ENCODE measurements at regions not wholly inside any gene's neighbourhood (a gene's known extent, or its start where the extent isn't known, plus 50 kb on each side); places are given as distances from the start of the nearest gene placed in this dataset.
A peak's percentile ranks its signal among the peaks of the same experiment; 100 is the strongest.
"Not testable (repeated sequence)": the region's sequence is repeated elsewhere in the genome, so short reads cannot be mapped to it uniquely, and the experiment has no call there.

DNA sequence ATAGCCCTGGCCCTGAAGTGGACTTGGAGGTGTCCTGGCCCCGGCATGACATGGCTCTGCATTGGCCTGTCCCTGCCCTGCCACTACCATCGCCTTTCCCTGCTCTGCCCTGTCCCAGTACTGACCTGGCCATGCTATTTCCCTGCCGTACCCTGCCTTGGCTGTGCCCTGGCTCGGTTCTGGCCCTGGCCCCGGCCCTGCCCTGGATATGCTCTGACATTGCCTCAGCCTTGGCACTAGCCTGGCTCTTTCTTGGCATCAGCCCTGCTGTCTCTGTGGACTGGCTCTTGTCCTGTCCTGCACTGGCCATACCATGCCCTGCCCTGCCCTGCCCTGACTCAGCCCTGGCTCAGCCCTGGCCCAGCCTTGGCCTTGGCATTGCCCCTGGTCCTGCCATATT, 252.2 kb downstream of the TP53TG3F start:
- H3K36me3 ChIP-seq; ATAC-seq; intact Hi-C loops (cut with DNase I); H3K9me3 ChIP-seq; H3K4me1 ChIP-seq; H3K27me3 ChIP-seq; H3K27ac ChIP-seq; H3K4me3 ChIP-seq: not testable (repeated sequence)
- 31 to 68% (median 42%) methylated on average over 3 to 5 of the region's 5 CpGs for WGBS, 4 donors
- peak in 3 of 5 donors; percentile 61 to 70 (median 63) for DNase-seq

- H3K4me3 ChIP-seq; H3K27me3 ChIP-seq; H3K27ac ChIP-seq; H3K4me1 ChIP-seq; intact Hi-C loops (cut with DNase I); ATAC-seq; H3K9me3 ChIP-seq; H3K36me3 ChIP-seq: not testable (repeated sequence)
- DNase-seq = peak in 1 of 5 donors; percentile 32
- WGBS, 4 donors = 25 to 62% (median 40%) methylated on average over 1 to 2 of the region's 2 CpGs
Measured at GRCh38 chr16:33712308-33712707, 252.9 kb downstream of the TP53TG3F start.

GRCh38 chr16:33712851-33713709, 253.7 kb downstream of the TP53TG3F start:
- H3K9me3 ChIP-seq; intact Hi-C loops (cut with DNase I); H3K27me3 ChIP-seq; H3K4me3 ChIP-seq; H3K36me3 ChIP-seq; H3K27ac ChIP-seq; ATAC-seq; H3K4me1 ChIP-seq: not testable (repeated sequence)
- WGBS, 4 donors = 70 to 84% (median 76%) methylated on average over 4 to 5 of the region's 5 CpGs
- peak in 1 of 5 donors; percentile 48 for DNase-seq

- H3K9me3 ChIP-seq, H3K36me3 ChIP-seq, H3K27me3 ChIP-seq: not testable (repeated sequence)
Measured at GRCh38 chr16:33713710-33714538, 254.5 kb downstream of the TP53TG3F start.

DNA sequence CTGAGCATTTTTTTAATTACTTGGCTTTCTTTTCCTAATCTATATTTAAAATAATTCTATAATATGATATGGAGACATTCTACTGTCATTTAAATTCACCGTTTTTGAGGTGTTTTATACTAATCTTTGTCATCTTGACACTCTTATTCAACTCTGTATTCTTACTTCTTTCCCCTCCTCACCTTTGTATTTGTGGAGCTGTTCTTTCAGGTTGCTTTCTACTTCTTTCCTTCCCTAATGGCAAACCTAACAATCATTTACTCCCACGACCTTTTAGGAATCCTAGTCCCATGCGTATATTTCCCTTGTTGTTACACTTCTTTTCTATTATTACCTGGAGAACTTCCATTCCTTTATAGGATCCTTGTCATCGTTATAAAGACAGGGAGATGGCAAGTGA, 271.8 kb downstream of the TP53TG3F start:
- H3K9me3 ChIP-seq; H3K4me3 ChIP-seq; H3K36me3 ChIP-seq; intact Hi-C loops (cut with DNase I); H3K4me1 ChIP-seq; H3K27me3 ChIP-seq; H3K27ac ChIP-seq; ATAC-seq; DNase-seq: not testable (repeated sequence)
- 21 to 35% (median 28%) methylated on average over 3 of the region's 4 CpGs for WGBS, 4 donors

More at GRCh38 chr16:33713710-33714538, 254.5 kb downstream of the TP53TG3F start:
- H3K27ac ChIP-seq; intact Hi-C loops (cut with DNase I); H3K4me1 ChIP-seq; ATAC-seq; H3K4me3 ChIP-seq: not testable (repeated sequence)
- peak in 1 of 5 donors; percentile 36 for DNase-seq
- WGBS, 4 donors = 75 to 98% (median 83%) methylated on average over 3 to 6 of the region's 6 CpGs

- H3K27me3 ChIP-seq; H3K27ac ChIP-seq; DNase-seq; H3K4me3 ChIP-seq; intact Hi-C loops (cut with DNase I); ATAC-seq; H3K36me3 ChIP-seq; H3K9me3 ChIP-seq; H3K4me1 ChIP-seq: not testable (repeated sequence)
- WGBS, 4 donors = 38 to 52% (median 45%) methylated on average over 2 of the region's 2 CpGs
Measured at GRCh38 chr16:33734650-33735049, 275.2 kb downstream of the TP53TG3F start.

GRCh38 chr16:33766869-33767765, 307.7 kb downstream of the TP53TG3F start:
- H3K9me3 ChIP-seq; H3K36me3 ChIP-seq; H3K27ac ChIP-seq; intact Hi-C loops (cut with DNase I); H3K27me3 ChIP-seq; H3K4me3 ChIP-seq; H3K4me1 ChIP-seq: not testable (repeated sequence)
- 79 to 85% (median 81%) methylated on average over 22 to 31 of the region's 35 CpGs for WGBS, 4 donors
- peak in 1 of 4 donors; percentile 29 for ATAC-seq
- peak in 2 of 5 donors; percentile 11 to 35 for DNase-seq

- 77 to 91% (median 85%) methylated on average over 6 to 9 of the region's 12 CpGs for WGBS, 4 donors
- DNase-seq = peak in 1 of 5 donors; percentile 37
Measured at GRCh38 chr16:33768710-33769109, 309.3 kb downstream of the TP53TG3F start.

GRCh38 chr16:33769180-33769846, 309.9 kb downstream of the TP53TG3F start:
- H3K4me3 ChIP-seq; H3K36me3 ChIP-seq; DNase-seq; intact Hi-C loops (cut with DNase I); H3K9me3 ChIP-seq; H3K27me3 ChIP-seq; H3K27ac ChIP-seq; H3K4me1 ChIP-seq: not testable (repeated sequence)
- peak in 1 of 4 donors; percentile 20 for ATAC-seq
- WGBS, 4 donors = 78 to 89% (median 81%) methylated on average over 8 to 18 of the region's 25 CpGs; no CpG with 5 or more reads in 1 of the 4 donors

More at GRCh38 chr16:33768710-33769109, 309.3 kb downstream of the TP53TG3F start:
- H3K9me3 ChIP-seq; H3K4me1 ChIP-seq; H3K27ac ChIP-seq; H3K27me3 ChIP-seq; intact Hi-C loops (cut with DNase I); H3K4me3 ChIP-seq; H3K36me3 ChIP-seq: not testable (repeated sequence)
- ATAC-seq = peak in 1 of 4 donors; percentile 36

DNA sequence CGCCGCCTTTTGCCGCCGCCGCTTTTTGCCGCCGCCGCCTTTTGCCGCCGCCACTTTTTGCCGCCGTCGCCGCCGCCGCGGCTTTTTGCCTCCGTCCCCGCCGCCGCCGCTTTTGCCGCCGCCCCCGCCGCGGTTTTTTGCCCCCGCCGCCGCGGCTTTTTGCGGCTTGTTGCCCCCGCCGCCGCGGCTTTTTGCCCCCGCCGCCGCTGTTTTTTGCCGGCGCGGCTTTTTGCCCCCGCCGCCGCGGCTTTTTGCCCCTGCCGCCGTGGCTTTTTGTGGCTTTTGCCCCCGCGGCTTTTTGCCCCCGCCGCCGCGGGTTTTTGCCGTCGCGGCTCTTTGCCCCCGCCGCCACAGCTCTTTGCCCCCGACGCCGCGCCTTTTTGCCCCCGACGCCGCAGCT, 311.1 kb downstream of the TP53TG3F start:
- WGBS, 4 donors = 46 to 72% (median 61%) methylated on average over 66 of the region's 66 CpGs
- DNase-seq; ATAC-seq; H3K4me3 ChIP-seq; intact Hi-C loops (cut with DNase I); H3K36me3 ChIP-seq; H3K27ac ChIP-seq; H3K9me3 ChIP-seq; H3K4me1 ChIP-seq; H3K27me3 ChIP-seq: not testable (repeated sequence)

Data from heart left ventricle (tissue), 16 donors.